HFFc6 (cell line): ENCODE measurements at regions not wholly inside any gene's neighbourhood (a gene's known extent, or its start where the extent isn't known, plus 50 kb on each side); places are given as distances from the start of the nearest gene placed in this dataset.

ENCODE experiments used
- DNase-seq: peaks from one replicate; pipeline ENCODE4 v3.0.0-alpha.2; 2018
- H3K27ac Mint-ChIP-seq: 2 replicates; pipeline ENCODE4 v1.8.0; 2020; ENCODE audit warnings: mild to moderate bottlenecking, mixed read lengths
- H3K27me3 Mint-ChIP-seq: 2 replicates; pipeline ENCODE4 v1.8.0; 2021; ENCODE audit warnings: mild to moderate bottlenecking, moderate library complexity, mixed read lengths; ENCODE audit not compliant: insufficient read depth
- H3K36me3 Mint-ChIP-seq: 2 replicates; pipeline ENCODE4 v1.8.0; 2021; ENCODE audit warnings: low read depth, mixed read lengths
- H3K4me1 Mint-ChIP-seq: 2 replicates; pipeline ENCODE4 v1.8.0; 2020; ENCODE audit warnings: low read depth, mixed read lengths
- H3K4me3 Mint-ChIP-seq: 2 replicates; pipeline ENCODE4 v1.8.0; 2020; ENCODE audit warnings: mild to moderate bottlenecking, moderate library complexity, mixed read lengths
- H3K9me3 Mint-ChIP-seq: 2 replicates; pipeline ENCODE4 v1.8.0; 2020; ENCODE audit warnings: mild to moderate bottlenecking, mixed read lengths
- CTCF ChIP-seq: fragments of 200-600 bp; sonication (generic); IDR thresholded peaks from 2 replicates; pipeline ENCODE4 v1.5.0; 2021; ENCODE audit warnings: antibody characterized with exemption, mild to moderate bottlenecking

- Mint-ChIP-seq H3K27ac (no peak overlapping the region), H3K9me3 (peaks cover 7% of the 10 kb centered on the region; the same call in 1 of the 2 replicates)
Measured at GRCh38 chr3:143183665-143183964, 64.0 kb downstream of the CHST2 start.

GRCh38 chr3:143184099-143184498 is 64.5 kb downstream of the CHST2 start:
- TF ChIP-seq CTCF: no peak
- H3K36me3 Mint-ChIP-seq: 0 out of 2 replicates have a peak, but pooled peaks cover 5% of the 10 kb centered on the region
- H3K4me1 Mint-ChIP-seq: no peaks in the 10 kb centered on the region
- peaks cover 7% of the 10 kb centered on the region; the same call in 1 of the 2 replicates for H3K9me3 Mint-ChIP-seq
- H3K27me3 Mint-ChIP-seq: peaks cover 3% of the 10 kb centered on the region
- no peak for DNase-seq
- no peak overlapping the region for H3K27ac Mint-ChIP-seq
- H3K4me3 Mint-ChIP-seq: no peak overlapping the region

More at GRCh38 chr3:143183665-143183964, 64.0 kb downstream of the CHST2 start:
- no peak for TF ChIP-seq CTCF
- 0 out of 2 replicates have a peak, but pooled peaks cover 5% of the 10 kb centered on the region for H3K36me3 Mint-ChIP-seq
- H3K4me1 Mint-ChIP-seq: no peaks in the 10 kb centered on the region
- H3K4me3 Mint-ChIP-seq: no peak overlapping the region
- DNase-seq: no peak
- H3K27me3 Mint-ChIP-seq: peaks cover 3% of the 10 kb centered on the region

- H3K36me3 Mint-ChIP-seq: 0 out of 2 replicates have a peak, but pooled peaks cover 5% of the 10 kb centered on the region
- no peak for TF ChIP-seq CTCF
- H3K27me3 Mint-ChIP-seq: peaks cover 3% of the 10 kb centered on the region
- H3K4me3 Mint-ChIP-seq: no peak overlapping the region
- H3K27ac Mint-ChIP-seq: no peak overlapping the region
- no peaks in the 10 kb centered on the region for H3K4me1 Mint-ChIP-seq
- H3K9me3 Mint-ChIP-seq: peaks cover 7% of the 10 kb centered on the region; the same call in 1 of the 2 replicates
- no peak for DNase-seq
Measured at GRCh38 chr3:143185401-143185800, 65.8 kb downstream of the CHST2 start.

GRCh38 chr3:143187111-143187510 is 67.5 kb downstream of the CHST2 start:
- Mint-ChIP-seq H3K36me3 (no peaks in the 10 kb centered on the region), H3K27ac (no peak overlapping the region), H3K4me1 (no peaks in the 10 kb centered on the region), H3K9me3 (no peaks in the 10 kb centered on the region), H3K4me3 (no peak overlapping the region), H3K27me3 (peaks cover 3% of the 10 kb centered on the region)
- DNase-seq: no peak
- no peak for TF ChIP-seq CTCF

- Mint-ChIP-seq H3K4me1 (no peaks in the 10 kb centered on the region), H3K4me3 (no peak overlapping the region), H3K36me3 (no peaks in the 10 kb centered on the region), H3K9me3 (no peaks in the 10 kb centered on the region), H3K27me3 (peaks cover 3% of the 10 kb centered on the region), H3K27ac (no peak overlapping the region)
- no peak for DNase-seq
- TF ChIP-seq CTCF: no peak
Measured at GRCh38 chr3:143188881-143189280, 69.3 kb downstream of the CHST2 start.

GRCh38 chr3:143190101-143190500 is 70.5 kb downstream of the CHST2 start:
- no peaks in the 10 kb centered on the region; the same call in 1 of the 2 replicates for H3K27me3 Mint-ChIP-seq
- no peak overlapping the region for H3K4me3 Mint-ChIP-seq
- H3K27ac Mint-ChIP-seq: no peak overlapping the region
- no peaks in the 10 kb centered on the region for H3K4me1 Mint-ChIP-seq
- DNase-seq: no peak
- TF ChIP-seq CTCF: no peak
- H3K36me3 Mint-ChIP-seq: no peaks in the 10 kb centered on the region
- H3K9me3 Mint-ChIP-seq: no peaks in the 10 kb centered on the region
